ENCODE measurements at regions not wholly inside any gene's neighbourhood (a gene's known extent, or its start where the extent isn't known, plus 50 kb on each side); places are given as distances from the start of the nearest gene placed in this dataset.
"Not testable (repeated sequence)": the region's sequence is repeated elsewhere in the genome, so short reads cannot be mapped to it uniquely, and the experiment has no call there.

- DNase-seq (ENCODE audit: low spot score): no peak
These were observed 369.0 kb downstream of the DOK5 start for GRCh38 chr20:54844346-54844745.

DNA sequence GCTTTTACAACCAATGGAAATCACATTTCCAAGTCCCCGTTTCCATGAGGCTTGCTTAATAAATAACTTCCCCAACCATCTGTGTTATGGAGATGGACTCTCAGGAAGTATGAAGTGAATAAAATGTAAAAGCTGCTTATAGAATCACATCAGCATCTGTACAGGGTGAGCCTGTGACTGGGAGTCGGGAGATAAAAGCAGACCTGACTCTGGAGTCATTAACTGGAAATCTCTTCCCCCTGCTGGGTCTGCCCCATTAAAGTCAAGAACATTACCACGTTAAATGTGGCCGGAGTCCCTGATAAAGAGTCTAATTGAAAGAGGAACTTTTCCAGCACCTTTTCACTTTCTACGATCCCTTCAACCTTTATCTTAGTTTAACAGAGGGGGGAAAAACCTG, 368.5 kb downstream of the DOK5 start:
- no peak for DNase-seq (ENCODE audit: low spot score)

DNA sequence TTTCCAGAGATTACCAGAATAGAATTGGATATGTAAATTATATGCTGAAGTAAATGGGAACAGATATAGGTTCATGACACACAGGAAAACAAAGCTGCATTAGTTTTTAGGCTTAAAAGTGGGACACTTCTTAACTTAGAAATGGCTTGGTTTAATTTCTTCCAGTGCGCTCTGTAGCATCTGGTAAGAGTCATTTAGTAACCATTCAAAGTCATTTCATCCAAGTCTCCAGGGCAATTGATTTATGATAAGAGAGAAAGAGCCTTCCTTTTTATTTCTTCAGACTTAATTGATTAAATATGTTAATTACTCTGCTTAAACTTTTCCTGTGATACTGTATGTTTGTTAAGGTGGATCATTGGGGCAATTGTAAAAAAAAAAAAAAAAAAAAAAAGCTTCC, 368.0 kb downstream of the DOK5 start:
- DNase-seq (ENCODE audit: low spot score): no peak

DNA sequence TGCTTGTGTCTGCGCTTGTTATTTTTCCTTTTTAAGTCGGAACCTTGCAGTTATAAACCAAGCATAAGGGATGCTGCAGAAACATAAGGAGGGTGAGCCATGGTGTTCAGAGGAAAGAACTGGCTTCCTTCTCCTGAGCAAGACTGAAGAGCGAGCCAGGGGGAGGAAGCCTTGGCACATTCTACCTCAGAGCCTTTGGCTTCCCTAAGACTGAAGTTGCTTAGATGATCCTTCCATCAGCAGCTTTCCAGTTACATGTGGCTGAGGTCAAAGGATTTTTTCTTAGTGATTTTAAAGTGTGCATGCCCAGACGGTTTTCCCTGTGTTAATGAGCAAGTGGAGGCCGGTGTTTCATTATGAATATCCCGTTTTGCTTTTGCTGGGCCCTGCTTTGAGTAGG, 363.8 kb downstream of the DOK5 start:
- DNase-seq (ENCODE audit: low spot score): no peak

DNA sequence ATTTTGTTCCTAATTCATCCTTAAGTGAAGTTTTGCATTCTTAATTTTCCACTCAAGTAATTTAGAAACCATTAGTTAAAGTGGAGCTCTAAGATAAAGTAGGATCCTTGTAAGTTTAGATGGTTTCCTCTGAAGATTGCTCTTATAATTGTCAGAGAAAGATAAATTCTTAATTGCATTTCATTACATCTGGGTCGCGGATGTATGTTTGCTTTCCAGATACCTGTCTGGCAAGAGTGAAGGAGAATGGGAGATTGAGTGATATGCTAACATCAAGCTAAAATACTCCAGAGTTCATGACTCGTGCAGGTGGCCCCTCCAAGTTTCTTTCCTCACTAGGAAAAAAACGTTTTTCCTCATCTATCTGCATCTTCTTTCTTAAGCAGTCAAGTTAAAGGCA, 361.8 kb downstream of the DOK5 start:
- DNase-seq (ENCODE audit: low spot score): no peak

GRCh38 chr20:54822386-54822785, 347.0 kb downstream of the DOK5 start:
- no peak for DNase-seq (ENCODE audit: low spot score)

DNA sequence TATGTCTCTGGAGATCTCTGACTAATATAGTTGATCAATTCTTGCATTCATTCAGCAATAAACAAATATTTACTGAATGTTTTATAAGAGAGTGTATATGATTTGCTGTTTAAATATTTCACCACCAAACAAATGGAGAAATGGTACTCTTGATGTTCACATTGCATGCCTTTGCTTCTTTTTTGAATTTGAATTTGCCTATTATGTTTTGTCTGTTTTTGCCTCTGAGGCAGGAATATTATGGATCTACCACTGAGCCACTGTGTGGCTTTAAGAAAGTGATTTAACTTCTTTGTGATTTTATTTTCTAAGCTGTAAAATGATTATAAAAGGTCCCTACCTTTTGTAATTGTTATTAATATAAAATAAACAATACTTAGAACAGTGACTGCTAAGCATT, 345.0 kb downstream of the DOK5 start:
- no peak for DNase-seq (ENCODE audit: low spot score)

DNA sequence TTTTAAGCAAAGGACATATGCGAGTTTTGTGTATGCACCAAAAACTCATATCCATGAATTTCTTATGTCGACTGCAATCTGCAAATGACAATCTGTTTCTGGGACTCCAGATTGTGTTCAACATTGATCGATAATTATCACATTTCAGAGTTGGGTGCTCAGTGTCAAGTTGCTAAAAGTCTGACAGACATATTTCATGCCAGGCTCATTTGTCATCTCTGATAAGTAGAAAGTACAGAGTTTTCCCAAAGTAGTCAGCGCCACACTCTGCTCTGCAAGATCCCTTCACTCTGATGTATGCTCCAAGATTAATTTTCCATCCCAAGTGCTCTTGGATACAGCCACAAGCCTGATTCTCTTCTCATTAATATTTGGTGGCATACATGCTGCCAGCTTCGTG, 331.1 kb downstream of the DOK5 start:
- DNase-seq (ENCODE audit: low spot score): no peak

DNA sequence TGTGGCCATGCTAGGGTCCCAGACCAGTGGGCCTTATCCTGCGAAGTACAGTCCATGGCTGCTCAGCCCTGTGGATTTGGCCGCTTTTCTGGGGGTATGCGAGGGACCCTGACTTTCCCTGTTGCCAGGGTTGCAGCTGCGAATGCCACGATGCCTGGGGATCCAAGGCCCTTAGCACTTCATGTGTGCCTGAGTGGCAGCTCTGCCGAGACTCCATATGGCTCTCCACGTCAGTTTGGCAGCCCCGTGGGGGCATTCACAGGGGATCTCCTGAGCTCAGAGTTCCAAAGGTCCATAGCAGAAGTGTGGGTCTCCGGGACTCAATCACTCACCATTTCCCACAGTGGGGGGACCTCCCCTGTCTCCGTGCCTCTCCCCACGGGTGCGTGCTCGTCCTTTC, 319.5 kb downstream of the DOK5 start:
- DNase-seq (ENCODE audit: low spot score): no peak

- no peak for DNase-seq (ENCODE audit: low spot score)
These were observed 318.7 kb downstream of the DOK5 start for GRCh38 chr20:54794110-54794509.

- DNase-seq (ENCODE audit: low spot score): no peak
These were observed 318.0 kb downstream of the DOK5 start for GRCh38 chr20:54793291-54793992.

- DNase-seq (ENCODE audit: low spot score): no peak
These were observed 317.3 kb downstream of the DOK5 start for GRCh38 chr20:54792688-54793087.

DNA sequence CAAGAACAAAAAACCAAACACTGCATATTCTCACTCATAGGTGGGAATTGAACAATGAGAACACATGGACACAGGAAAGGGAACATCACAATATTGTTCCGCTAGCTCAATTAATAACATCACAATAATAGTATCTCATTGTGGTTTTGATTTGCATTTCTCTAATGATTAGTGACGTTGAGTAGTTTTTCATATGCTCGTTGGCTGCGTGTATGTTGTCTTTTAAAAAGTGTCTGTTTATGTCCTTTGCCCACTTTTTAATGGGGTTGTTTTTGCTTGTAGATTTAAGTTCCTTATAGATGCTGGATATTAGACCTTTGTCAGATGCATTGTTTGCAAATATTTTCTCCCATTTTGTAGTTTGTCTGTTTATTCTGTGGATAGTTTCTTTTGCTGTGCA, 312.9 kb downstream of the DOK5 start:
- DNase-seq (ENCODE audit: low spot score): not testable (repeated sequence)

GRCh38 chr20:54782758-54783157, 307.4 kb downstream of the DOK5 start:
- DNase-seq (ENCODE audit: low spot score): not testable (repeated sequence)

- no peak for DNase-seq (ENCODE audit: low spot score)
These were observed 299.0 kb downstream of the DOK5 start for GRCh38 chr20:54774426-54774825.

GRCh38 chr20:54773643-54774000, 298.2 kb downstream of the DOK5 start:
- DNase-seq (ENCODE audit: low spot score): no peak

DNA sequence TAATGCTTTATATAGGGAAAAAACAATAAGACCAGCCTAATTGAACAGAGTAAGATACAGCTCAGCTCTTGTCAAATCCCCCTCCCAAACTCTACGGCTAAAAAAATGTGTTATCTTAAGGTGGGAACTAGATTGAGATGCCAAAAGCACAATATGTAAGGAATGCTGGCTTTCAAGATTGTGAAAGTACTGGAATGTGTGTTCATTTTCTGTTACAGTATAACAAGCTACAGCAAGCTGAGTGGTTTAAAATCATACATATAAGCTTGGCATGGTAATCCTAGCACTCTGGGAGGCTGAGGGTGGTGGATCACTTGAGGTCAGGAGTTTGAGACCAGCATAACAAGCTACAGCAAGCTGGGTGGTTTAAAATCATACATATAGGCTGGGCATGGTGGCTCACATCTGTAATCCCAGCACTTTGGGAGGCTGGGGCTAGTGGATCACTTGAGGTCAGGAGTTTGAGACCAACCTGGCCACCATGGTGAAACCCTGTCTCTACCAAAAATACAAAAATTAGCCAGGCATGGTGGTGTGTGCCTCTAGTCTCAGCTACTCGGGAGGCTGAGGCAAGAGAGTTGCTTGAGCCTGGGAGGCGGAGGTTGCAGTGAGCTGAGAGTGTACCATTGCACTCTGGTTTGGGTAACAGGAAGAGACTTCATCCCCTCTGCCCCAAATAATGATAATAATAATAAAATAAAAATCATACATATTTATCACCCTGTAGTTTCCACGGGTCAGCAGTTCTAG, 297.7 kb downstream of the DOK5 start:
- no peak for DNase-seq (ENCODE audit: low spot score)

GRCh38 chr20:54766483-54766882, 291.1 kb downstream of the DOK5 start:
- DNase-seq (ENCODE audit: low spot score): no peak

DNA sequence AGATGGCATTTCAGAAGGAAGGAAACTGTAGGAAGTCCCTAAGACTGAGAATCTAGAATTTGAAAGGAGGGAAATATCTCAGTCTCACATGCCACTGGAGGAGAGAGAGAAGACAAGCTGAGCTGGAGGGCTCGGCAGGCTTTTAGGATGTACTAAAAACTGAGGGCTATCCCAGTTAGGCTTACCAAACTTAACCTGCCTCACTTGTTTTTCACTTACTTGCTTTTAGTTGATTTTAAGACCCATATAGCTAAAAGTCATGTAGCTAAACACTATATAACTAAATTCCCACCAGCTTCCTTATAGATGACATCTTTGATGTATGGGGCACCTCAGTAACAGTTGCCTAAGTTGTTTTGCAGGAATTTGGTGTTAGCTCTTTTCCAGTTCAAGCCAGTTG, 288.0 kb downstream of the DOK5 start:
- no peak for DNase-seq (ENCODE audit: low spot score)

GRCh38 chr20:54759589-54759988, 284.2 kb downstream of the DOK5 start:
- no peak for DNase-seq (ENCODE audit: low spot score)

DNA sequence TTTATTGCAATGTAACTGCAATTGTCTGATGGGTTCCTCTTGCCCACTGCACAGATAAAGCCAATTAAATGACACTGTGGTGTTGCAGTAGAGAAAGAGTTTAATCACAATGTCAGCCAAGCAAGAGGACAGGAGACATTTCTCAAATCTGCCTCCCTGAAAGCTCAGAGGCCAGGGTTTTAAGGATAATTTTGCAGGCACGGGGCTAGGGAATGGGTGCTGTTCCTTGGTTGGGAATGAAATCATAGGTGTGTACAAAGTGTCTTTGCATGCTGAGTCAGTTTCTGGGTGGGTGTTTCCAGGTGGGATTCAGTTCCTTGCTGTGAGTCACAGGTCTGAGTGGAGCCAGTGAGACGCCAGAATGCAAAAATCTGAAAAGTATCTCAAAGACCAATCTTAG, 271.4 kb downstream of the DOK5 start:
- no peak for DNase-seq (ENCODE audit: low spot score)

- no peak for DNase-seq (ENCODE audit: low spot score)
These were observed 270.4 kb downstream of the DOK5 start for GRCh38 chr20:54745780-54746179.

DNA sequence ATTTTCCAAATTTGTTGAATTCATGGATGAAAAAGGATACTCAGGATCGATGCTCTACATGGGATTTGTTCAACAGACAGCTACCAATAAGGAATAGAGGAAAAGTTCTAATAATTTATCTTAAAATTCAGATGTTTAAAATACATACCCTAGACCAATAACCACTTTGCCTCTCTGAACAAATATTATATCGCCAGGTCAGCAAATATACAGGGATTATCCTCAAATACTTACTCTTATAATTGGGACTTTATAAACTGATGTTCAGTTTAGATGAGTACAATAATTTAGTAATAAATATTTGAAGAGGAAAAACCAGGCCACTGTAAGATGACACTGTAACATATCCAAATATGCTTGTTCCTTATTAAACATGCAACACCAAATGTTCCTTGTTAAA, 268.7 kb downstream of the DOK5 start:
- DNase-seq (ENCODE audit: low spot score): no peak

- no peak for DNase-seq (ENCODE audit: low spot score)
These were observed 266.8 kb downstream of the DOK5 start for GRCh38 chr20:54742193-54742592.

All from pons (tissue), 1 donor.